IMR-90 (cell line): ENCODE measurements at regions not wholly inside any gene's neighbourhood (a gene's known extent, or its start where the extent isn't known, plus 50 kb on each side); places are given as distances from the start of the nearest gene placed in this dataset.

Source experiments
- ATAC-seq: fragments of 200-7000 bp; cut with Tn5 transposase; 2 replicates; pipeline ENCODE4 v1.9.1; 2020; ENCODE audit warnings: low read depth, mild to moderate bottlenecking, moderate library complexity
- BruUV-seq: library from RNA; stranded (reverse); fragments of 400-500 nt; replicated peaks from 2 replicates; lab custom pipeline; 2021; lab: Mats Ljungman, UMichigan
- CTCF ChIA-PET: fragments of 300-600 bp; formaldehyde crosslinking; extraction: SDS; loops from one replicate; lab custom pipeline; 2021; ENCODE audit warnings: antibody characterized with exemption; lab: Yijun Ruan, JAX
- POLR2A ChIA-PET: fragments of 300-600 bp; sonication (Branson Sonifier 250); formaldehyde crosslinking; loops from one replicate; lab custom pipeline; 2022; ENCODE audit warnings: antibody characterized with exemption; ENCODE audit not compliant: unreplicated experiment; lab: Charles Lee
- DNase-seq: peaks from one replicate; pipeline ENCODE4 v3.0.0; 2013
- H2AFZ ChIP-seq: replicated peaks from 2 replicates; pipeline ENCODE3; 2013; ENCODE audit warnings: low read length, mild to moderate bottlenecking; ENCODE audit not compliant: poor library complexity
- H2AK5ac ChIP-seq: 2 replicates; pipeline ENCODE4 v1.6.1; 2013; ENCODE audit warnings: low read depth, low read length, inconsistent platforms
- H2AK9ac ChIP-seq: replicated peaks from 2 replicates; pipeline ENCODE3; 2013; ENCODE audit warnings: mild to moderate bottlenecking, low read depth, low read length, moderate library complexity; ENCODE audit not compliant: poor library complexity
- H2BK120ac ChIP-seq: 2 replicates; pipeline ENCODE4 v1.6.1; 2013; ENCODE audit warnings: low read depth, low read length, inconsistent platforms
- H2BK15ac ChIP-seq: 3 replicates; pipeline ENCODE4 v1.6.1; 2013; ENCODE audit warnings: low read depth, low read length, inconsistent platforms
- H2BK20ac ChIP-seq: 2 replicates; pipeline ENCODE4 v1.6.1; 2013; ENCODE audit warnings: low read depth, mild to moderate bottlenecking, inconsistent platforms, low read length, moderate library complexity
- H2BK5ac ChIP-seq: 2 replicates; pipeline ENCODE4 v1.6.1; 2013; ENCODE audit warnings: mild to moderate bottlenecking, low read depth, low read length, inconsistent platforms; ENCODE audit not compliant: poor library complexity, severe bottlenecking
- H3K14ac ChIP-seq: replicated peaks from 2 replicates; pipeline ENCODE4 v1.6.1; 2013; ENCODE audit warnings: low read depth, low read length, inconsistent platforms
- H3K18ac ChIP-seq: 2 replicates; pipeline ENCODE4 v1.6.1; 2013; ENCODE audit warnings: low read depth, low read length, control low read depth
- H3K23ac ChIP-seq: 2 replicates; pipeline ENCODE4 v1.6.1; 2013; ENCODE audit warnings: low read depth, low read length, inconsistent platforms
- H3K27ac ChIP-seq: 2 replicates; pipeline ENCODE4 v1.5.1; 2013; ENCODE audit warnings: mild to moderate bottlenecking, control low read depth, low read length; ENCODE audit not compliant: insufficient read depth
- H3K27me3 ChIP-seq: 2 replicates; pipeline ENCODE4 v1.6.1; 2013; ENCODE audit warnings: low read length; ENCODE audit not compliant: control insufficient read depth, insufficient read depth
- H3K36me3 ChIP-seq: 2 replicates; pipeline ENCODE4 v1.6.1; 2013; ENCODE audit warnings: low read length, mixed read lengths; ENCODE audit not compliant: control insufficient read depth, insufficient read depth
- H3K4ac ChIP-seq: 2 replicates; pipeline ENCODE4 v1.6.1; 2013; ENCODE audit warnings: low read depth, low read length, inconsistent platforms
- H3K4me1 ChIP-seq: 2 replicates; pipeline ENCODE4 v1.6.1; 2013; ENCODE audit warnings: low read length, mixed read lengths; ENCODE audit not compliant: control insufficient read depth, insufficient read depth
- H3K4me2 ChIP-seq: 2 replicates; pipeline ENCODE4 v1.6.1; 2013; ENCODE audit warnings: low read depth, mild to moderate bottlenecking, control low read depth, low read length, moderate library complexity
- H3K4me3 ChIP-seq: 2 replicates; pipeline ENCODE4 v1.5.1; 2013; ENCODE audit warnings: low read depth, mild to moderate bottlenecking, control low read depth, low read length, moderate library complexity; ENCODE audit not compliant: insufficient read depth
- H3K56ac ChIP-seq: 2 replicates; pipeline ENCODE4 v1.6.1; 2013; ENCODE audit warnings: low read length, inconsistent platforms; ENCODE audit not compliant: insufficient read depth; ENCODE audit errors: extremely low read depth
- H3K79me1 ChIP-seq, 2 experiments: 2 replicates each; pipeline ENCODE4 v1.6.1; 2013; ENCODE audit warnings: low read length in 2 of 2, inconsistent platforms in 1 of 2, low read depth in 1 of 2
- H3K9ac ChIP-seq: 2 replicates; pipeline ENCODE4 v1.6.1; 2013; ENCODE audit warnings: low read depth, low read length, control low read depth
- H3K9me1 ChIP-seq: 2 replicates; pipeline ENCODE4 v1.6.1; 2013; ENCODE audit warnings: low read length, inconsistent platforms; ENCODE audit not compliant: insufficient read depth
- H3K9me3 ChIP-seq: 2 replicates; pipeline ENCODE4 v1.6.1; 2013; ENCODE audit warnings: low read length; ENCODE audit not compliant: control insufficient read depth, insufficient read depth
- H4K20me1 ChIP-seq: 2 replicates; pipeline ENCODE4 v1.6.1; 2013; ENCODE audit warnings: low read length, inconsistent platforms; ENCODE audit not compliant: insufficient read depth
- H4K5ac ChIP-seq: 2 replicates; pipeline ENCODE4 v1.6.1; 2013; ENCODE audit warnings: mild to moderate bottlenecking, low read depth, low read length, control low read depth
- H4K8ac ChIP-seq, 2 experiments: 2 replicates each; pipeline ENCODE4 v1.6.1; 2013; ENCODE audit warnings: low read depth in 2 of 2, low read length in 2 of 2, control low read depth in 1 of 2, inconsistent platforms in 1 of 2
- H4K91ac ChIP-seq: 2 replicates; pipeline ENCODE4 v1.6.1; 2013; ENCODE audit warnings: low read depth, low read length, inconsistent platforms; ENCODE audit not compliant: insufficient read depth
- CEBPB ChIP-seq: IDR thresholded peaks from 2 replicates; pipeline ENCODE4 v1.6.1; 2012; ENCODE audit warnings: low read depth, low read length, improper control_type of control experiment
- CHD1 ChIP-seq: IDR thresholded peaks from 2 replicates; pipeline ENCODE4 v1.6.1; 2012; ENCODE audit warnings: low read depth, low read length, improper control_type of control experiment
- MAFK ChIP-seq: IDR thresholded peaks from 2 replicates; pipeline ENCODE4 v1.6.1; 2012; ENCODE audit warnings: low read depth, low read length, improper control_type of control experiment
- MAZ ChIP-seq: IDR thresholded peaks from 2 replicates; pipeline ENCODE4 v1.6.1; 2012; ENCODE audit warnings: low read depth, mild to moderate bottlenecking, low read length, improper control_type of control experiment, moderate library complexity, borderline replicate concordance
- MXI1 ChIP-seq: IDR thresholded peaks from 2 replicates; pipeline ENCODE4 v1.6.1; 2012; ENCODE audit warnings: low read depth, mild to moderate bottlenecking, low read length, moderate library complexity, borderline replicate concordance
- NFE2L2 ChIP-seq: fragments of 150-350 bp; IDR thresholded peaks from 2 replicates; pipeline ENCODE4 v1.6.1; 2016; ENCODE audit warnings: low read depth, mild to moderate bottlenecking, low read length
- RAD21 ChIP-seq: IDR thresholded peaks from 2 replicates; pipeline ENCODE4 v1.6.1; 2012; ENCODE audit warnings: low read length, improper control_type of control experiment
- RFX5 ChIP-seq: IDR thresholded peaks from 2 replicates; pipeline ENCODE4 v1.8.0; 2012; ENCODE audit warnings: low read depth, mild to moderate bottlenecking, low read length, moderate library complexity
- SMC3 ChIP-seq: fragments of 150-350 bp; IDR thresholded peaks from 2 replicates; pipeline ENCODE4 v1.6.1; 2016; ENCODE audit warnings: low read depth, mild to moderate bottlenecking, antibody characterized with exemption, low read length, moderate library complexity
- WGBS, 2 experiments: methylation state at CpG; one replicate each; pipeline versions ENCODE4 v1.1.5 to v1.1.7; 2013; ENCODE audit warnings: missing lambda C conversion rate in 2 of 2; ENCODE audit not compliant: insufficient read length in 1 of 2; ENCODE audit errors: extremely low coverage in 2 of 2; 5-methylcytosine and 5-hydroxymethylcytosine counted together
- dilution Hi-C: fragments of 300-500 bp; cut with HindIII; formaldehyde crosslinking; loops from one replicate; pipeline ENCODE4 v1.14.3; 2018; ENCODE audit warnings: low sequenced_read_pairs; ENCODE audit not compliant: unreplicated experiment
- in situ Hi-C: fragments of 300-500 bp; cut with MboI; formaldehyde crosslinking; loops from 3 replicates; pipeline ENCODE4 v1.14.3; 2019; ENCODE audit warnings: low sequenced_read_pairs, inconsistent platforms, mixed read lengths
- intact Hi-C: fragments of 100-400 bp; cut with micrococcal nuclease; formaldehyde crosslinking; loops from 2 replicates; pipeline ENCODE4 v1.10.0; 2022
- TF ChIP-seq, protein P1 (sequence below): conservative IDR thresholded peaks from 2 replicates; pipeline ENCODE4 v1.5.1; 2012; ENCODE audit warnings: mild to moderate bottlenecking, low read depth, low read length, improper control_type of control experiment
- TF ChIP-seq, protein P2 (sequence below): fragments of 150-350 bp; IDR thresholded peaks from 2 replicates; pipeline ENCODE4 v1.6.1; 2017; ENCODE audit warnings: mild to moderate bottlenecking, antibody characterized with exemption, low read length, low read depth

DNA sequence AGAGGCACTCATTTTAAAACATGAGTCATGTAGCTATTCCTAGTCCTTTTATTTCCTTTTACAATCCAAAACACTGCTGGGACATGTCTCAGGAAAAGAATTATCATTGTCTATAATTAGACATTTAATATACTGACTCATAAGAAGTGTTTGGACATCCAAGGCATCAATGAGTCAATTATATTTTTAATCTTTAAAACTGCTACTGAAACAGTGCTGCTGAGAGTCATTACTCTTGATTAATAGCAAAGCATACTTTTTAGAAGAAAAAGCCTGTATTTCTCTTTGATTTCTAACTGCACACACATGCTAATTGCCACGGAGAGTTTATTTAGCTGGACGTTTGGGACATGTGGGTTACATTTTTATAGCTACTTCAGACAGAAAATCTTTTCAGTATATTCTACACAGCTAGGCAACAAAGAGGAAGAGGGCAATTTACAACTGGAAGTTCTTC lies 1249.0 kb upstream of the CDH18 start:
- no peak overlapping the region for H4K5ac ChIP-seq
- H4K91ac ChIP-seq: no peak overlapping the region
- H3K9ac ChIP-seq: no peak overlapping the region
- no peak overlapping the region for H4K8ac ChIP-seq
- H2BK15ac ChIP-seq: no peak overlapping the region
- no peaks in the 10 kb centered on the region for H3K4me1 ChIP-seq
- H2AFZ ChIP-seq: no peak overlapping the region
- H3K23ac ChIP-seq: no peak overlapping the region
- no peaks in the 10 kb centered on the region for H3K9me1 ChIP-seq
- dilution Hi-C loops: no loop called here
- H3K56ac ChIP-seq: no peak overlapping the region
- no peak overlapping the region for H3K4me2 ChIP-seq
- H3K9me3 ChIP-seq: no peaks in the 10 kb centered on the region
- no peak overlapping the region for H3K4ac ChIP-seq
- no peak overlapping the region for H3K18ac ChIP-seq
- H2BK5ac ChIP-seq: no peak overlapping the region
- H3K79me1 ChIP-seq: no peaks in the 10 kb centered on the region
- no peak for TF ChIP-seq MAFK
- TF ChIP-seq RAD21: no peak
- TF ChIP-seq NFE2L2: no peak
- TF ChIP-seq, protein P1, sequence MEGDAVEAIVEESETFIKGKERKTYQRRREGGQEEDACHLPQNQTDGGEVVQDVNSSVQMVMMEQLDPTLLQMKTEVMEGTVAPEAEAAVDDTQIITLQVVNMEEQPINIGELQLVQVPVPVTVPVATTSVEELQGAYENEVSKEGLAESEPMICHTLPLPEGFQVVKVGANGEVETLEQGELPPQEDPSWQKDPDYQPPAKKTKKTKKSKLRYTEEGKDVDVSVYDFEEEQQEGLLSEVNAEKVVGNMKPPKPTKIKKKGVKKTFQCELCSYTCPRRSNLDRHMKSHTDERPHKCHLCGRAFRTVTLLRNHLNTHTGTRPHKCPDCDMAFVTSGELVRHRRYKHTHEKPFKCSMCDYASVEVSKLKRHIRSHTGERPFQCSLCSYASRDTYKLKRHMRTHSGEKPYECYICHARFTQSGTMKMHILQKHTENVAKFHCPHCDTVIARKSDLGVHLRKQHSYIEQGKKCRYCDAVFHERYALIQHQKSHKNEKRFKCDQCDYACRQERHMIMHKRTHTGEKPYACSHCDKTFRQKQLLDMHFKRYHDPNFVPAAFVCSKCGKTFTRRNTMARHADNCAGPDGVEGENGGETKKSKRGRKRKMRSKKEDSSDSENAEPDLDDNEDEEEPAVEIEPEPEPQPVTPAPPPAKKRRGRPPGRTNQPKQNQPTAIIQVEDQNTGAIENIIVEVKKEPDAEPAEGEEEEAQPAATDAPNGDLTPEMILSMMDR: no peak
- no peak for TF ChIP-seq MXI1
- no peak for TF ChIP-seq CEBPB
- TF ChIP-seq RFX5: no peak
- TF ChIP-seq, protein P2, sequence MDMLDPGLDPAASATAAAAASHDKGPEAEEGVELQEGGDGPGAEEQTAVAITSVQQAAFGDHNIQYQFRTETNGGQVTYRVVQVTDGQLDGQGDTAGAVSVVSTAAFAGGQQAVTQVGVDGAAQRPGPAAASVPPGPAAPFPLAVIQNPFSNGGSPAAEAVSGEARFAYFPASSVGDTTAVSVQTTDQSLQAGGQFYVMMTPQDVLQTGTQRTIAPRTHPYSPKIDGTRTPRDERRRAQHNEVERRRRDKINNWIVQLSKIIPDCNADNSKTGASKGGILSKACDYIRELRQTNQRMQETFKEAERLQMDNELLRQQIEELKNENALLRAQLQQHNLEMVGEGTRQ: no peak
- TF ChIP-seq SMC3: no peak
- TF ChIP-seq MAZ: no peak
- no peak for TF ChIP-seq CHD1
- H3K36me3 ChIP-seq: no peaks in the 10 kb centered on the region
- H2AK5ac ChIP-seq: no peak overlapping the region
- in situ Hi-C loops: no loop called here
- no peak overlapping the region for H2BK20ac ChIP-seq
- intact Hi-C loops: no loop called here
- no peak overlapping the region for H3K27ac ChIP-seq
- no peak overlapping the region for H3K4me3 ChIP-seq
- WGBS, 2 experiments: no CpG with 5 or more reads among the region's 2 CpGs
- DNase-seq (no peak), ATAC-seq (no peak)
- no peak overlapping the region for H2AK9ac ChIP-seq
- ChIA-PET CTCF (no interaction called here), POLR2A (no interaction called here)
- no peaks in the 10 kb centered on the region for H4K20me1 ChIP-seq
- no peak overlapping the region for H2BK120ac ChIP-seq
- no peak overlapping the region for H3K14ac ChIP-seq
- H3K27me3 ChIP-seq: no peaks in the 10 kb centered on the region
- no TSS peak for BruUV-seq
